HG03039 (cell line): ENCODE measurements at regions not wholly inside any gene's neighbourhood (a gene's known extent, or its start where the extent isn't known, plus 50 kb on each side); places are given as distances from the start of the nearest gene placed in this dataset.
"Not testable (repeated sequence)": the region's sequence is repeated elsewhere in the genome, so short reads cannot be mapped to it uniquely, and the experiment has no call there.

ENCODE experiments used
- ATAC-seq: cut with Tn5 transposase; IDR thresholded peaks from one replicate; pipeline ENCODE4 v1.9.1; 2021; ENCODE audit warnings: mild to moderate bottlenecking, moderate library complexity; ENCODE audit not compliant: unreplicated experiment

DNA sequence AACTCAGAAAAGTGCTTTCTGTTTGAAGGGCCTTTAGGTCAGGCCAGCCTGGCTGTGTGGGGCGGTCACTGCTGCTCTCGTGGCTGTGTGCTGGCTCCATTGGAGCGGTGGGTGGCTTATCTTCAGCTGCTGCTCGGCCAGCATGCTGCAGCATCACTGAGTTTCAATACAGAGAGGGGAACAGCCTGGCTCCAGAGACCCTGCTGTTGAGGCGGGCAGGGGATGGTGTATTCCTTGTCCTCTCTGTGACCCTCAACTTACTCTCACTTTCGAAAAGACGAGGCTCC, 248.5 kb upstream of the ONECUT1 start:
- ATAC-seq = no peak

DNA sequence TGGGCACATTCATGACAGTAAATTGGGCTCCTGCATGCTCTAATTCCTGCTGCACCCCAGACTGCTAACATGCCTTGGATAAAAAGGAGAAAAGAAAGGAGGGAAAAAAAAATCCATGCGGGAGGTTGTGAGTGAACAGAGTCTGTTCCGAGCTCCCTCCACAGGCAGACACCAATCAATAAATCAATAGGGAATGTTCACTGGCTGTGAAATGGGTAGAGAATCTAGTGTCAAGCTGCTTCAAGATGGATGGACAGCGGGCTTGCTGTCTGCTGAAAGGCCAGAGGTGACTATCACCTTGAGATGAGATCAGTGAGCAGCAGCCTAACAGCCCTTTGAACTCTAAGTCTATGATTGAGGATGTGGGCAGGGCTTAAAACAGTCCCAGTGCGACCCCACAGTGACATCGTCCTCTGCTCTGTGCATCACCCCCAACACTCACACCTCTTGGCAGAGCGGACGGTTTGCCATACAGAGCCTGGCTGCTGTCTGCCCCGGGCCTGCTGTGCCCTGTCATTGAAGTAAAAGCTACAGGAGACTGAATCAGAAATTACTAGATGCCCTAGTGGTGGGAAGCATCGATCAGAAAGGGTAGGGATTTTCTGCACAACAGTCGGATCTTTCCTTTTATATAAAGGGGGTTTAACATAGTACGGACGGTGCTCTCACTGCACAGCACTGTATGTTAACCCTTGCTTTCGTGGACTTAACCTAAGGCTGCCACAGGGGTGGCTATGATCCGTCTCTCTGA, 247.9 kb upstream of the ONECUT1 start:
- ATAC-seq = no peak

- no peak for ATAC-seq
Observed at GRCh38 chr15:53036641-53037040, 246.5 kb upstream of the ONECUT1 start.

DNA sequence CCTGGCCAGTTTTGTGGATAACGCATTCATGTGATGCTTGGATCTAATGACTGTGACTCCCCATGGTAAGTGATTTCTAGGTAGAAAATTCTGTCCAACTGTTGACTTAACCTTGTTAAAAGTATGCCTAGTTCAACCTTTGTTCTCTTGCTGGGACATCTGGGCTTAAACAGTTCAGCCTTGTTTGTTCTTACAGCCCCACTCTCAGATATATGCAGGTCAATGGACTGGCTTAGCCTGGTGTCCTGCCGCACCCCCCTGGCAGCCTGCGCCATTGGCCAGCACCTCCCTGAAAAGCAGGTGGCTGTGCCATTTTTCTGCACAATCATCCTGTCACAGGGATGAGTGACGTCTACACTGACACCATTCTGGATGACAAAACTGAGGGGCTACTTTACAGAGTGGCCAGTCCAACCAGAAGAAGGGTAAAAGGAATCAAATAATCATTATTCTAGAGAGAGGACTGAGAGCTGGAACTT, 244.7 kb upstream of the ONECUT1 start:
- ATAC-seq = no peak

GRCh38 chr15:53033709-53034108, 243.6 kb upstream of the ONECUT1 start:
- no peak for ATAC-seq

DNA sequence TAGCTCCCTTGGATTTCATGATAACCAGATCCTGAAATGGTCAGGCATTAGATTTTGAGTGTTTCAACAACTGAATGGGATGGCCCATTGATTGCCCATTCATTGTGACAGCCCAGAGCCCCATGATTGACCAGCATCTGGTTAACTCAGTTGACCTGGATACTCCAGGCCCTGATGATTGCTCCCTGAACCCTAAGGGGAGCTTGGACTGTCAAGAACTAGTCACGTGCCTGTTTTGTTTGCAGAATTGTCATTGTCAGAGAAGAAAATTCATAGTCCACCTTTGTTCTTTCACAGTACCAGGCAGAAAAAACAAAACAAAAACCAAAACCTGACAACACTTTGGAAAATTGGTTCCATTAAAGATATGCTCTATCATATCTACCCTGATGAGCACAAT, 241.3 kb upstream of the ONECUT1 start:
- no peak for ATAC-seq

GRCh38 chr15:53022788-53023187, 232.7 kb upstream of the ONECUT1 start:
- no peak for ATAC-seq

DNA sequence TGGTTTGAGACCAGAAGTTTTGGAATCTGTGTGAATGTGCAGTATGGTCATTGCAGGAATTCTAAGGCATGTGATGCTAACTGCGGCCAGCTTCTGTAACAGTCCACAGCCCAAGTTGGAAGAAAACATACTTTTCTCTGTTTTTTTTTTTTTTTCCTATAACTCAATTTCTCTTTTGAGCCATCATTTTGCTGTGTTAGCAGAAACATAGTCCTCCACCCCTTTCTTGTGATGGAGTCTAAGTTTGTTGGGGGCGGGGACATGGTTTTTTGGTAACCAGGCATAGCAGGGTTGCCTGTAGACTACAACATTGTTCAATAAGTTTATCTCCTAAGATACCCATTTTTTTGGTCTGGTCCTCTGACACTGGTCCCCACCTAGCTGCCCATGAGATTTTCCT, 223.2 kb upstream of the ONECUT1 start:
- ATAC-seq = no peak

- not testable (repeated sequence) for ATAC-seq
Observed at GRCh38 chr15:53011779-53012178, 221.6 kb upstream of the ONECUT1 start.

DNA sequence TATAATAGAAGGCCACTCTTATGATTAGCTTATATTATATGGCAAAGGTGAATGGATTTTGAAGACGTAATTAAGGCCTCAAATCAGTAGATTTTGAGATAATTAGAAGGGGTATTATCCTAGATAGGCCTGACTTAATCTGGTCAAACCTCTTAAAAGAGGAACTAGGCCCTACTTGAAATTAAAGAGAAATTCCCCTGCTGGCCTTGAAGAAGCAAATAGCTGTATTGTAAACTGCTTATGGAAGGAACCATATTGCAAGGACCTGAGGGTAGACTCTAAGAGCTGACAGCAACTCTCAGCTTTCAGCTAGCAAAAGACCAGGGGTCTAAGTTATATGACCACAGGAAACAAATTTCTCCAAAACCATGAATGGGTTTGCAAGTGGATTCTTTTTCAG, 219.0 kb upstream of the ONECUT1 start:
- no peak for ATAC-seq

DNA sequence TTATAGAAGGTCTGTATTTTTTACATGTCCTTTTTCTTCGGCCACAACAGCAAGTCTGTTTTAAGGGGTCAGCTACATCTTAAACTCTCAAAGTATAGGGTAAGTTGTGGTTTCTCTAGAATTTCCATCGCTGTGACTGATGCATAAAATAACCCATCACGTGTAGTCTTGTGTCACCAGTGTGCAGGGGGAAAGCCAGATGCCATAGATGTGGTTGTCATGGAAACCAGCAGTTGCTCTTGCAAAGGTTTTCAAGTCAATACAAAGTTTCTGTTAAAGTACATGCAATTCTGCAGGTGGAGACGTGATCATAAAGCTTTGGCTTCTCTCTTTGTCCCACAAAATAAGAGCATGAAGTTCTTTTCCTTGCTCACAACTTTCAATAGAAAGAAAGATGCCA, 210.3 kb upstream of the ONECUT1 start:
- ATAC-seq = no peak

DNA sequence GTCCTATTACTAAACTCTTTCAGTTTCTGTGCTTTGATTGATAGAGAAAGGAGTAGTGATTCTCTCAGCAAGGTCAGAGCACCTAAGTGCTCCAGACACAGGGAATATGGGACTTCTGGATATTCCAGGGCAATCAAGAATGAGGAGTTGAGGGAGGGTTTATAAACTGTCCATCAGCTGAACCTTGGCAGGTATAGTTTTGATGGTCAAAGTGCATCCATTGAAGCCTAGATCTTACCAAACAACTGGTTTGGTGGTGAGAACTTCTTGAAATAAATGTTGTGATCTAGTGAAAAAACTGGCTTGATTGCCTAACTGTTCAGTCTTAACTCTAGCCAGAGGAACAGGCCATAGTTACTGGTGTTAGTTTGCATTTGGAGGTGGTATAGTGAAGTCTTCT, 207.0 kb upstream of the ONECUT1 start:
- ATAC-seq = no peak

DNA sequence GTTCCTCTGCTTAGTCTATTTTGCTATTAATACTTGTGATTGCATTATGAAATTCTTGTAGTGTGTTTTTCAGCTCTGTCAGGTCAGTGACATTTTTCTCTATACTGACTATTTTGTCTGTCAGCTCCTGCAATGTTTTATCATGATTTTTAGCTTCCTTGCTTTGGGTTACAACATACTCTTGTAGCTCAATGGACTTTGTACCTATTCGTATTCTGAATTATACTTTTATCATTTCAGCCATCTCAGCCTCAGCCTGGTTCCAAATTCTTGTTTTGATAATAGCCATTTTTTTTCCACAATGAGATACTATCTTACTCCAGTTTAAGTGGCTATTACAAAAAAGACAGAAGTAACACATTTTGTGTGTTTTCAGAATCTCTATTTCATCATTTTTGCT, 204.2 kb upstream of the ONECUT1 start:
- ATAC-seq = no peak

- ATAC-seq = no peak
Observed at GRCh38 chr15:52984507-52984906, 194.4 kb upstream of the ONECUT1 start.

DNA sequence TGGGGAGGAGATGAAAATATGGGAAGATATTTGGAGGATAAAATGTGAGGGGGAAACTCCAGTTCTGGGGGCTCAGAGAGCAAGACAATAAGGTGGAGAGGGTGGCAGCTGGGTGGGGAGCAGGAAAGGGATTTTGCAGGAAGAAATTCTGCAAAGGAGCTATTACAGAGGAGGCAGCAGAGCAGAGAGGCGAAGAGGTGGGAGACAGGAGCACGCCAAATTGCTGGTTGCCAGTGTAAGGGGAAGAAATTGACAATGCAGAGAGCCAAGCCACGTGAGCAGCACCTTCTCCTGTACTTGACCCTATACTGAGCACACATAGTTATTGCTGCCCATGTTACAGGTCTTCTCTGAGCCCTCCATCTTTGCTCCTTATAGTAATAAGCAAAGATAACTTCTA, 190.3 kb upstream of the ONECUT1 start:
- ATAC-seq = no peak

DNA sequence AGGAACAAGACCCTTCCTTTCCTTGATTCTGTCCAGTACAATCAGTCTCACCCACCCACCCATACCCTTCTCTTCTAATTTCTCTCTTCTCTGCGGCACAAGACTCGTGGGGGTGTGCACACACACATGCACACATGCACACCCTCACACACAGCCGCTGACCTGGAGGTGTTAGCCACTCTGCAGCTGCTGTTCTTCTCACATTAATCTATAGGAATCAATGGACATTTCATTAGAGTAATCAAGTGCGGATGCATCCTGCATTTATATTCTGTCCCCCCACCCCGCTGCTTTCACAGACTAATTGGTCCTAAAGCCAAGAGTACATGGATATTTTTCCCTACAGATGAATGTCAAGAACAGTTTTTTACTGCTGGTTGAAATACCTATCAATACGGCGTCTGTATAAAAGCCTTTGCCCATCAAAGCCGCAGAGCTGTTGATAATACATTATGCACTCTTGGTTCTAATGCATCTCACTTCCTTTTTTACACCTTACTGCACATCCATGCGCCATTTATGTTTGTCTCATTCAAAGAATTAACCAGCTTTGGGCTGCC, 186.5 kb upstream of the ONECUT1 start:
- ATAC-seq = no peak

- no peak for ATAC-seq
Observed at GRCh38 chr15:52975941-52976449, 185.9 kb upstream of the ONECUT1 start.

- ATAC-seq = no peak
Observed at GRCh38 chr15:52963865-52964264, 173.7 kb upstream of the ONECUT1 start.

GRCh38 chr15:52960283-52960682, 170.1 kb upstream of the ONECUT1 start:
- no peak for ATAC-seq

DNA sequence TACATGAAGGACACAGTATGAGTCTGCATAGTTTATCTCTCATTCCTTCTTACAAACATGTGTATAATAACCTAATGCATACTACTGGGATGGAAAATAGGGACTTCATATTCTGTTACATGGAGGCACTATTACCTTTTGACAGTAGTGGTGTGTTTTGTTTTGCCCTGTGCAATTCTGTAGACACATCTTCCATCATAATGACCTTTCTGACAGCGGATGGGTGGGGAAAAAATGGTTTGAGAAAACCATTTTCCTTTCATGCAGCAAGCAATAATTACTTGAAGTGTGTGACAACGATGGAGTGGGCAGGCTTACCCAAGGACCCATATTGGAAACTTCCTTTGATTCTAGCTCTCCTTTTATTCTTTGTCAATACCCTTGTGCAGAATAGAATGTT, 153.6 kb upstream of the ONECUT1 start:
- ATAC-seq = no peak

- no peak for ATAC-seq
Observed at GRCh38 chr15:52936489-52936888, 146.4 kb upstream of the ONECUT1 start.

- ATAC-seq = no peak
Observed at GRCh38 chr15:52925130-52925529, 135.0 kb upstream of the ONECUT1 start.

GRCh38 chr15:52924630-52925029, 134.5 kb upstream of the ONECUT1 start:
- ATAC-seq = no peak
